ENCODE measurements at regions not wholly inside any gene's neighbourhood (a gene's known extent, or its start where the extent isn't known, plus 50 kb on each side); places are given as distances from the start of the nearest gene placed in this dataset.
"Not testable (repeated sequence)": the region's sequence is repeated elsewhere in the genome, so short reads cannot be mapped to it uniquely, and the experiment has no call there.

- DNase-seq, result not testable (repeated sequence)
Observed at GRCh38 chr13:111679645-111680044, 359.2 kb downstream of the TEX29 start.

- DNase-seq, result not testable (repeated sequence)
Observed at GRCh38 chr13:111680100-111680499, 359.7 kb downstream of the TEX29 start.

- DNase-seq, result not testable (repeated sequence)
Observed at GRCh38 chr13:111692028-111692427, 371.6 kb downstream of the TEX29 start.

- DNase-seq, result not testable (repeated sequence)
Observed at GRCh38 chr13:111696121-111696520, 370.8 kb upstream of the SOX1 start.

- not testable (repeated sequence) for DNase-seq
Observed at GRCh38 chr13:111702059-111702458, 364.9 kb upstream of the SOX1 start.
